Retinal pigment epithelial cell (primary cell): ENCODE measurements at regions not wholly inside any gene's neighbourhood (a gene's known extent, or its start where the extent isn't known, plus 50 kb on each side); places are given as distances from the start of the nearest gene placed in this dataset.
"Not testable (repeated sequence)": the region's sequence is repeated elsewhere in the genome, so short reads cannot be mapped to it uniquely, and the experiment has no call there.

Experiments
- DNase-seq: peaks from one replicate; pipeline ENCODE4 v3.0.0-alpha.2; 2010; ENCODE audit warnings: low read depth
- H3K4me3 ChIP-seq: 2 replicates; pipeline ENCODE4 v1.5.1; 2011; ENCODE audit warnings: mild to moderate bottlenecking, low read length, control low read depth, moderate library complexity
- TF ChIP-seq, protein P1 (sequence below): conservative IDR thresholded peaks from 2 replicates; pipeline ENCODE4 v1.5.1; 2011; ENCODE audit warnings: low read depth, low read length, control low read depth, inconsistent platforms

GRCh38 chr5:25241981-25242380 lies 597.2 kb upstream of the CDH10 start:
- TF ChIP-seq, protein P1, sequence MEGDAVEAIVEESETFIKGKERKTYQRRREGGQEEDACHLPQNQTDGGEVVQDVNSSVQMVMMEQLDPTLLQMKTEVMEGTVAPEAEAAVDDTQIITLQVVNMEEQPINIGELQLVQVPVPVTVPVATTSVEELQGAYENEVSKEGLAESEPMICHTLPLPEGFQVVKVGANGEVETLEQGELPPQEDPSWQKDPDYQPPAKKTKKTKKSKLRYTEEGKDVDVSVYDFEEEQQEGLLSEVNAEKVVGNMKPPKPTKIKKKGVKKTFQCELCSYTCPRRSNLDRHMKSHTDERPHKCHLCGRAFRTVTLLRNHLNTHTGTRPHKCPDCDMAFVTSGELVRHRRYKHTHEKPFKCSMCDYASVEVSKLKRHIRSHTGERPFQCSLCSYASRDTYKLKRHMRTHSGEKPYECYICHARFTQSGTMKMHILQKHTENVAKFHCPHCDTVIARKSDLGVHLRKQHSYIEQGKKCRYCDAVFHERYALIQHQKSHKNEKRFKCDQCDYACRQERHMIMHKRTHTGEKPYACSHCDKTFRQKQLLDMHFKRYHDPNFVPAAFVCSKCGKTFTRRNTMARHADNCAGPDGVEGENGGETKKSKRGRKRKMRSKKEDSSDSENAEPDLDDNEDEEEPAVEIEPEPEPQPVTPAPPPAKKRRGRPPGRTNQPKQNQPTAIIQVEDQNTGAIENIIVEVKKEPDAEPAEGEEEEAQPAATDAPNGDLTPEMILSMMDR = no peak
- DNase-seq = no peak
- H3K4me3 ChIP-seq = no peak overlapping the region

DNA sequence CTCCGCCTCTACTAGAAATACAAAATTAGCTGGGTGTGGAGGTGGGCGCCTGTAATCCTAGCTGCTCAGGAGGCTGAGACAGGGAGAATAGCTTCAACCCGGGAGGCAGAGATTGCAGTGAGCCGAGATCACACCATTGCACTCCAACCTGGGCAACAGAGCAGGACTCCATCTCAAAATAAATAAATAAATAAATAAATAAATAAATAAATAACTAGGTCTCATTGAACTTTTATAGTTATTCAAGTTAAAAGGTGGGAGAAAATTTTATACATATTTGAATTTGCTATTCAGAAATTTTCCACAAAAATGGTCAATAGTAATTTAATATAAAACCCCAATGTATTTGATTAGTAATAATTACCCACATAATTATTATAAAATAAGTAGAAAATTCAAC lies 593.9 kb upstream of the CDH10 start:
- not testable (repeated sequence) for H3K4me3 ChIP-seq, DNase-seq

DNA sequence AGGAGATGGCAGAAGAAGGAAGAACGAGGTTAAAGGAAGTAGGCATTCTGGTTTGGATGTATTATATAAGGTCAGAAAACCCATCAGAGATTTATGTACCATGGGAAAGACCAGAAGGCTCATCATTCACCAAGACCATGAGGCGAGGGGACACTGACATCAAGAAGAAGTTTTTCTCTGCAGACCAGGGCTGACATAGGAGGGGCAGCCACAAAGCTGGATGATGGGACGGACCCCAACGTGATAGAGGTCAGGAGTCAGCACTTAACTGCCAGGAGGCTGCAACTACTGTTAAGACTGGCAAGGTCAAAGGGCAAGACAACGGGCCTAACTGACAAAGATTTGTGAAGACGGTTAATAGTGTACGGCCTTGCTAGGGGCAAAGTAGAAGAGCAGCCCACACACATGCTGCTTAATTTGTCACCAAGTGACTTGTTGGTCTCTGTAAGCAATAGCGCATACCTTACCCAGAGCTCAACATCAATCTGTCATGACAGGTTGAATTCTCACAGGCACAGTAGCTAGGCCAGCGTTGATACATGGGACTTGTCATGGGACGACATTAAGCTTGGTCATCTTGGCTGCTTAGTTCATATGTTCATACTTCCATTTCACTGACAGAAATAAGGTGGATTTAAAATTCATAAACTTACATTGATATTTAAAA lies 579.7 kb upstream of the CDH10 start:
- DNase-seq = no peak
- TF ChIP-seq, protein P1 = no peak
- no peak overlapping the region for H3K4me3 ChIP-seq

DNA sequence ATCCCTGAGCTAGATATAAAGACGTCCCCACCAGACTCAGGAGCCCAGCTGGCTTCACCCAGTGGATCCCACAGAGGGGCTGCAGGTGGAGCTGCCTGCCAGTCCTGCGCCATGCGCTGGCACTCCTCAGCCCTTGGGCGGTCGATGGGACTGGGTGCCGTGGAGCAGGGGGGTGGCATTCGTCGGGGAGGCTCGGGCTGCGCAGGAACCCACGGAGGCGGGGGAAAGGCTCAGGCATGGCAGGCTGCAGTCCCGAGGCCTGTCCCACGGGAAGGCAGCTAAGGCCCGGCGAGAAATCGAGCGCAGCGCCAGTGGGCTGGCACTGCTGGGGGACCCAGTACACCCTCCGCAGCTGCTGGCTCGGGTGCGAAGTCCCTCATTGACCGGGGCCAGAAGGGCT lies 555.1 kb upstream of the CDH10 start:
- H3K4me3 ChIP-seq, DNase-seq: not testable (repeated sequence)

DNA sequence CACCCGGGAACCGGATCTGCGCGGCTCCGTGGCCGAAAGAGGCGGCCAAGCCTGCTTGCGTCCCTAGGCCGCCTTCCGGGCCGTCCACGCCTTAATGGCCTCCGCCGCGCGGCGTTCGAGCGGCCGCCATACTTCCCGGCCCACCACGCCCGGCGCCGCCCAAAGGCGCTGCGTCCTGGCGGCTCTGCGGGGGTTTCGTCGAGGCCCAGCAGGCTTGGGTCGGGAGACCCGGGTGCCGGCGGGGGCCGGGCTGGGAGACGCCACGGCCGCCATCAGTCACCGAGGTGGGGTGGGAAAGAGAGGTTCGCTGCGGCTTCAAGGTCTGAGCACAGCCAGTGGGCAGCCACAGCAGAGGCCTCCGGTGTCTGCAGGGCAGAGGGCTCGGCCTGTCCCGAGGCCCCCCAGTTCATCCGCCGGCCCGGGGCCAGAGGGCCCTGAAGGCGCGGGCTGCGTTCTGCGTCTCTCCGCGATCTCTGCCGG lies 545.8 kb upstream of the CDH10 start:
- TF ChIP-seq, protein P1 = no peak
- H3K4me3 ChIP-seq = no peak overlapping the region
- DNase-seq = no peak

DNA sequence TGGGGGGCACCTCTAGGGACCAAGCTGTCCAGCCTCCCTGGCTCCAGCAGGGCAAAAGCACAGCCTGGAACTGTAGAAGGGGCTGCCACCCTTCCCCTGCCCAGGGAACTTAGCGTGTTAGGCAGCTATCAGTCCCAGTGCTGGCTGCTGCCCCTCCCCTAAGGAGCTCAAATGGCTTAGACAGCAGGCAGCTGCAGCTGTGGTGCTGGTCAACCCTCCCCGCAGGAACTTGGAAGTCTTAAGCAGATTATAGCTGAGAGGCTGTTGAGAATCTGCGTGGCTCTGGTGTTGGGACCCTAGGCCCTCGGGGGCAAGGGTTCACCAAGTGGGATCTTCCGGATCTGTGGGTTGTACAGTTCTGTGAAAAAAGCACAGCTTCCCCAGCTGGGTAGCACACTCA lies 536.5 kb upstream of the CDH10 start:
- H3K4me3 ChIP-seq = no peak overlapping the region
- no peak for DNase-seq

DNA sequence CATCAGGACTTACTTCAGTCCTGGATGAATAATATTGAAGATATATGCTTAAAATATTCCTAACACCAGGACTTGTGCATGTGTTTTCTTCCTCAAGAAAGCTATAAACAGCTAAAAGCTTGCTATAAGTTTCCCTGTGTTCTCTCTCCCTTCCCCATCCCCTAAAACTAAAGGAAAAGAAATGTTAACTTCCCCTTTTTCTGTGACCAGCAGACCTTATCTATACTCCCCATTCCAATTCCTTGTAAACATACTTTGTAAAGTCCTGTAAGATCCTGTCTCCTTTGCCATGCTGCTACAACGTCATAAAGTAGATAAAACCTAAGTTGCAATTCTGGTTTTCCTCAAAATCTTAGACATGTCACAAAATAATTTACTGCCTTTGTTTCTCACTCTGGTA lies 517.8 kb upstream of the CDH10 start:
- not testable (repeated sequence) for H3K4me3 ChIP-seq, DNase-seq

More for the DNA sequence above, 536.5 kb upstream of the CDH10 start:
- TF ChIP-seq, protein P1 = no peak

DNA sequence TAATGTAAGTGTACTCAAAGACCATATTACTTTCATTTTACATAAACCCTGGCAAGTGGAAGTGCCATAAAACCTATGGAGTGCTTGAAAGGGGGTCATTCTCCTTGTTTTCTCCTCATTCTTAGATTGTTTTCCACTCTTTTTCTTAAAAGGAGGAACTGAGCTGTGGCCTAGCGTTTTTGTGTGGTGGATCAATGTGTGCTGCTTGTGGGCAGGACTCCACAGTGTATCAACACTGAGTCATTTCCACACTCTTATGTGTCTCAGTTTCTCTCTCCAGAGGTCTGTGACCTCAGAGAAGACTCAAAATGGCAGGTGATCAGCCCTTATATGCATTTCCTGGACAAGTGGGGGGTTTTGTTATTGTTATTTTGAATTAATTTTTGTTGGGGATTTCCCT lies 516.1 kb upstream of the CDH10 start:
- TF ChIP-seq, protein P1 = no peak
- DNase-seq = no peak
- no peak overlapping the region for H3K4me3 ChIP-seq

DNA sequence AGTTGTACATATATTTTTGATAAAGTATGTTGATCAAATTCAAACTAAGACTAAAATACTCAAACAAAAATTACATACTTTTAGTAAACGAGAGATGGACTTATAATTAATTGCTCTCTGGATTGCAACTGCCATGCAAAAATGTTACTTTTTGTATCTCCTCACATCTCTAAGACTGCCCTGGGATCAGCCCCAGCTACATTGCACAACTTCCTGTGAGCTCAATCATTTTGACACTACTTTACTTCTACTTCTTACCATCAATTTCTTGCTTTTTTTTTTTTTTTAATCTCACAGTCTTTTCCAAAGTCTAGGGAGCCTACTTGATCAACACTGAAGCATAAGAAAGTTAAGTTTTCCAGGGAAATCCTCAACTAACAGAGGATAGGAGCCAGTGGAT lies 506.0 kb upstream of the CDH10 start:
- DNase-seq = no peak
- H3K4me3 ChIP-seq = no peak overlapping the region
- TF ChIP-seq, protein P1 = no peak
